ENCODE measurements at regions not wholly inside any gene's neighbourhood (a gene's known extent, or its start where the extent isn't known, plus 50 kb on each side); places are given as distances from the start of the nearest gene placed in this dataset.
"Not testable (repeated sequence)": the region's sequence is repeated elsewhere in the genome, so short reads cannot be mapped to it uniquely, and the experiment has no call there.

- FAIRE-seq, result not testable (repeated sequence)
These were observed 68.5 kb upstream of the SLC4A7 start for GRCh38 chr3:27552708-27553107.

- not testable (repeated sequence) for FAIRE-seq
These were observed 67.2 kb upstream of the SLC4A7 start for GRCh38 chr3:27551413-27551812.

DNA sequence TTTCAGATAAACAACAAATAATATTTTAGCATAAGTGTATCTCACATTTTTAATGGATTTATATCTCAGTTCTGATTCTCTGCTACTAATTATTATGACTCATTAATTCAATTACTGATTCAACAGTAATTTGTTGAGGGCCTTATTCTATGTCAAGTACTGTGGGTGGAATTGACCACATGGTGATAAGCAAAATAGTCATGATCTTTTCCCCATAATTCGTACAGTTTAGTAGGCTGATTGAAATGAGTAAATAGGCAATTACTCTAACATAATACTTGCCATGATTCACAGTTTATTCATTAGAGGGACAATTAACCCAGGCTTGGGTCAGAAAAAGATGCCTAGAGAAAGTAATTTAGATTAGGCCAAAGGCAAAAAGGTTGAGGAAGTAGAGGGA is 60.9 kb upstream of the SLC4A7 start:
- FAIRE-seq, result no peak

GRCh38 chr3:27544372-27544865 is 60.2 kb upstream of the SLC4A7 start:
- FAIRE-seq, result no peak

GRCh38 chr3:27542476-27542875 is 58.3 kb upstream of the SLC4A7 start:
- no peak for FAIRE-seq

- no peak for FAIRE-seq
These were observed 56.0 kb upstream of the SLC4A7 start for GRCh38 chr3:27540231-27540630.

DNA sequence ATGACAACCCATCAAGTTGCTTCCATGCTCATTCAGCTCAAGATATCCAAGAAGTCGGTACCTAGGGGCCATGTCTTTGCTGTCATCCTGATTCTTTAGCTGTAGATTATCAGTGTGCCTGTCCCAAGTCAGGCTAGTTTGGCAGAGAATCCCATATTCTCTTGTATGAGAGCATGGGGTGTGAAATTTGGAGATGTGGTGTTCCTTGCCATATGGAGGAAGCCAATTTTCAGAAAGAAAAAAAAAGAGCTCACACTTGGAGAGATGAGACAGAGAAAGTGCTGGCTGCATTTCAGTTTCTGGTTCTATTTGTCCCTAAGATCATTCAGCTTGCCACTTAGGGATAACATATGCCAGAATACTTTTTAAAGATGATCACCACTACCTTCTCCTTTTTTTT is 52.3 kb upstream of the SLC4A7 start:
- no peak for FAIRE-seq

DNA sequence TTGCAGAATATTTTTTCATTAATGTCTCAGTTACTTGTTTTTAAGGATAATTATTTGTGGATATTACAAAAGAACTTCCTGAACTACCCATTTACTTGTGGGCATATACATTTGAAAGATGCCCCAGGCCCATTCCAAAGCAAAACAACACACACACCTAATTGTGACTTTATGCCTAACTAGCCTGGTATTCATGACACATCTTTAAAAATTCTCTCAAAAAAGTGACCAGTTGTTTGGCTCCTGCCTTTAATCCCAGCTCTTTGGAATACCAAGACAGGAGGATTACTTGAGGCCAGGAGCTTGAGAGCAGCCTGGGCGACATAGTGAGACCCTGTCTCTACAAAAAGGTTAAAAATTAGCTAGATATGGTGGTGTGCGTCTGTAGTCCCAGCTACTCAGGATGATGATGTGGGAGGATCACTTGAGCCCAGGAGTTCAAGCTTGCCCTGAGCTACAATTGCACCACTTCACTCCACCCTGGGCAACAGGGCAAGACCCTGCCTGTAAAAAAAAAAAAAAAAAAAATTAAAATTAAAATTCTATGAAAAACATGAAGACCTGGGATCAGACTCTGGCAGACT is 51.7 kb upstream of the SLC4A7 start:
- FAIRE-seq, result no peak

- FAIRE-seq, result no peak
These were observed 49.8 kb upstream of the SLC4A7 start for GRCh38 chr3:27533718-27534573.
